ENCODE measurements at regions not wholly inside any gene's neighbourhood (a gene's known extent, or its start where the extent isn't known, plus 50 kb on each side); places are given as distances from the start of the nearest gene placed in this dataset.

DNA sequence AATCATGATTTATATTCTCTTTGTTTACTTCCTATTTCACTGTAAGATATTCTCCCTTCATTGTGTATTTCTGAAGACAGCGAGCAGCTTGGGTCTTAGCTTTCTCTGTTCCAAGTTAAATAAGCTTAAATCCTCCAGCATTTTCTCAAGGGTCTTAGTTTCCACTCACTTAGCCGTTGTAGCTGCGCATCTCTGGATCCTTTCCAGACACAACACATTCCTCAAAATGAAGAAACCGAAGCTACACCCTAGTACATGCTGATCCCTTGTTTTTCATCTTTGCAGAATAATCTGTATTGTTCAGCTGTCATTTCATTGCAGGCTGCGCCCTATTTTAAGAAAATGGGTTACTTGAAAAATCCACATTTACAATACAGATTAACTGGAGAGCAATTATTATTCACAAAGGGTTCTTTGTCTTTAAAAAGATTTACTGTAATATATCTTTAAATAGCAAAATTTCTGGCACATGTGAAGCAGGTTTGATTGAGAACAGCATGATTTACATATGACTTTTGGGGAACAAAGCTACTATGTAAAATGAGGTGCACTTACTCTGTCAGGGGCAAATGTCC is 375.8 kb downstream of the QKI start:
- TF ChIP-seq, protein P1, sequence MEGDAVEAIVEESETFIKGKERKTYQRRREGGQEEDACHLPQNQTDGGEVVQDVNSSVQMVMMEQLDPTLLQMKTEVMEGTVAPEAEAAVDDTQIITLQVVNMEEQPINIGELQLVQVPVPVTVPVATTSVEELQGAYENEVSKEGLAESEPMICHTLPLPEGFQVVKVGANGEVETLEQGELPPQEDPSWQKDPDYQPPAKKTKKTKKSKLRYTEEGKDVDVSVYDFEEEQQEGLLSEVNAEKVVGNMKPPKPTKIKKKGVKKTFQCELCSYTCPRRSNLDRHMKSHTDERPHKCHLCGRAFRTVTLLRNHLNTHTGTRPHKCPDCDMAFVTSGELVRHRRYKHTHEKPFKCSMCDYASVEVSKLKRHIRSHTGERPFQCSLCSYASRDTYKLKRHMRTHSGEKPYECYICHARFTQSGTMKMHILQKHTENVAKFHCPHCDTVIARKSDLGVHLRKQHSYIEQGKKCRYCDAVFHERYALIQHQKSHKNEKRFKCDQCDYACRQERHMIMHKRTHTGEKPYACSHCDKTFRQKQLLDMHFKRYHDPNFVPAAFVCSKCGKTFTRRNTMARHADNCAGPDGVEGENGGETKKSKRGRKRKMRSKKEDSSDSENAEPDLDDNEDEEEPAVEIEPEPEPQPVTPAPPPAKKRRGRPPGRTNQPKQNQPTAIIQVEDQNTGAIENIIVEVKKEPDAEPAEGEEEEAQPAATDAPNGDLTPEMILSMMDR (IDR thresholded peaks at IDR 0.05): no peak
- no peak for TF ChIP-seq POLR2A (IDR thresholded peaks at IDR 0.05)
